BE2C (cell line): ENCODE measurements at regions not wholly inside any gene's neighbourhood (a gene's known extent, or its start where the extent isn't known, plus 50 kb on each side); places are given as distances from the start of the nearest gene placed in this dataset.

Experiments
- DNase-seq: peaks from one replicate; pipeline ENCODE4 v3.0.0-alpha.2; 2020
- H3K27me3 ChIP-seq: fragments of 250-450 bp; sonication (Bioruptor Pico); 2 replicates; pipeline ENCODE4 v1.5.1; 2020; ENCODE audit warnings: mild to moderate bottlenecking
- H3K36me3 ChIP-seq: fragments of 250-450 bp; sonication (Bioruptor Pico); 2 replicates; pipeline ENCODE4 v1.5.1; 2020; ENCODE audit warnings: mild to moderate bottlenecking
- H3K4me1 ChIP-seq: fragments of 250-450 bp; sonication (Bioruptor Pico); 2 replicates; pipeline ENCODE4 v1.5.1; 2020
- H3K4me3 ChIP-seq: 2 replicates; pipeline ENCODE4 v1.5.1; 2011; ENCODE audit warnings: low read depth, low read length
- H3K9me3 ChIP-seq: fragments of 250-450 bp; sonication (Bioruptor Pico); 2 replicates; pipeline ENCODE4 v1.5.1; 2020
- CTCF ChIP-seq: IDR thresholded peaks from 2 replicates; pipeline ENCODE4 v1.5.1; 2012; ENCODE audit warnings: mild to moderate bottlenecking, low read depth, low read length

- Histone ChIP-seq H3K27me3 (no peaks in the 10 kb centered on the region), H3K36me3 (no peaks in the 10 kb centered on the region), H3K4me1 (no peaks in the 10 kb centered on the region; the same call in 1 of the 2 replicates), H3K4me3 (no peak overlapping the region), H3K9me3 (no peaks in the 10 kb centered on the region)
- no peak for TF ChIP-seq CTCF
- no peak for DNase-seq
These were observed 794.0 kb downstream of the RNF144A start for GRCh38 chr2:7711167-7711566.

- H3K36me3 ChIP-seq, result no peaks in the 10 kb centered on the region
- no peaks in the 10 kb centered on the region for H3K4me1 ChIP-seq
- H3K9me3 ChIP-seq, result no peaks in the 10 kb centered on the region
- no peaks in the 10 kb centered on the region for H3K27me3 ChIP-seq
- no peak overlapping the region for H3K4me3 ChIP-seq
- DNase-seq, result no peak
- no peak for TF ChIP-seq CTCF
These were observed 802.7 kb downstream of the RNF144A start for GRCh38 chr2:7719876-7720275.

GRCh38 chr2:7721413-7721995 is 804.3 kb downstream of the RNF144A start:
- DNase-seq, result no peak
- Histone ChIP-seq H3K9me3 (no peaks in the 10 kb centered on the region), H3K27me3 (no peaks in the 10 kb centered on the region), H3K4me1 (no peaks in the 10 kb centered on the region), H3K36me3 (no peaks in the 10 kb centered on the region), H3K4me3 (no peak overlapping the region)
- no peak for TF ChIP-seq CTCF

- DNase-seq, result no peak
- no peak for TF ChIP-seq CTCF
- Histone ChIP-seq H3K36me3 (no peaks in the 10 kb centered on the region), H3K4me3 (no peak overlapping the region), H3K27me3 (no peaks in the 10 kb centered on the region), H3K9me3 (no peaks in the 10 kb centered on the region), H3K4me1 (no peaks in the 10 kb centered on the region)
These were observed 805.1 kb downstream of the RNF144A start for GRCh38 chr2:7722212-7722910.

GRCh38 chr2:7724336-7724735 is 807.1 kb downstream of the RNF144A start:
- H3K36me3 ChIP-seq, result no peaks in the 10 kb centered on the region
- no peak overlapping the region for H3K4me3 ChIP-seq
- DNase-seq, result no peak
- no peaks in the 10 kb centered on the region for H3K27me3 ChIP-seq
- no peak for TF ChIP-seq CTCF
- H3K9me3 ChIP-seq, result no peaks in the 10 kb centered on the region
- H3K4me1 ChIP-seq, result no peaks in the 10 kb centered on the region

- H3K4me3 ChIP-seq, result no peak overlapping the region
- no peak for TF ChIP-seq CTCF
- H3K9me3 ChIP-seq, result no peaks in the 10 kb centered on the region
- no peaks in the 10 kb centered on the region for H3K36me3 ChIP-seq
- H3K27me3 ChIP-seq, result no peaks in the 10 kb centered on the region
- no peaks in the 10 kb centered on the region for H3K4me1 ChIP-seq
- no peak for DNase-seq
These were observed 808.1 kb downstream of the RNF144A start for GRCh38 chr2:7725171-7725849.
